Cardiac fibroblast (primary cell): ENCODE measurements at regions not wholly inside any gene's neighbourhood (a gene's known extent, or its start where the extent isn't known, plus 50 kb on each side); places are given as distances from the start of the nearest gene placed in this dataset.

Source experiments
- DNase-seq, 2 donors: peaks; one replicate each; pipeline versions ENCODE4 v3.0.0 to v3.0.0-alpha.2; 2010; ENCODE audit warnings: low read depth in 2 of 2
- H3K4me3 ChIP-seq, 2 donors: replicated peaks in 1 of 2; 1 replicate in 1 of 2; 2 replicates in 1 of 2; pipeline ENCODE4 v1.5.1; 2011; ENCODE audit warnings: low read depth in 2 of 2, low read length in 2 of 2, mild to moderate bottlenecking in 2 of 2, moderate library complexity in 1 of 2
- TF ChIP-seq, protein P1 (sequence below): IDR thresholded peaks from one replicate; pipeline ENCODE4 v1.5.1; 2011; ENCODE audit warnings: low read depth, mild to moderate bottlenecking, low read length, inconsistent platforms

DNA sequence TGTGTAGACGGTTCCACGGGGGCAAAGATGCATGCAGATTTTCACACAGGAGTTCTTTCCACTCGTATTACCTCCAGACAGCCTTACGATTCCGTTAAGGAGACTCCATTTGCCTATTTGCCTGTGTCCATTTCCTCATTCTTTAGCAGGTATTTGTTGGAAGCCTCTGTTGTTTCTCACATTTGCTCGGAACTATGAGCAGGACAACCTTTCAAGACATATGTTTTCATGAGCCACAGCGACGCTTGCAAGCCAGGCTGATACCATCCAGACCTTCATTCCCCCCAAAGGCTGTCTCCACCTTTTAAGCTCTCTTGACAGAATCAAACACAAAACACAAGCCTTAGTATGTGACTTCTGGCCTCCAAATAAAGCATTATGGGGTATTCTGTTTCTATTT is 57.6 kb upstream of the NEDD9 start:
- no peak overlapping the region for H3K4me3 ChIP-seq
- TF ChIP-seq, protein P1, sequence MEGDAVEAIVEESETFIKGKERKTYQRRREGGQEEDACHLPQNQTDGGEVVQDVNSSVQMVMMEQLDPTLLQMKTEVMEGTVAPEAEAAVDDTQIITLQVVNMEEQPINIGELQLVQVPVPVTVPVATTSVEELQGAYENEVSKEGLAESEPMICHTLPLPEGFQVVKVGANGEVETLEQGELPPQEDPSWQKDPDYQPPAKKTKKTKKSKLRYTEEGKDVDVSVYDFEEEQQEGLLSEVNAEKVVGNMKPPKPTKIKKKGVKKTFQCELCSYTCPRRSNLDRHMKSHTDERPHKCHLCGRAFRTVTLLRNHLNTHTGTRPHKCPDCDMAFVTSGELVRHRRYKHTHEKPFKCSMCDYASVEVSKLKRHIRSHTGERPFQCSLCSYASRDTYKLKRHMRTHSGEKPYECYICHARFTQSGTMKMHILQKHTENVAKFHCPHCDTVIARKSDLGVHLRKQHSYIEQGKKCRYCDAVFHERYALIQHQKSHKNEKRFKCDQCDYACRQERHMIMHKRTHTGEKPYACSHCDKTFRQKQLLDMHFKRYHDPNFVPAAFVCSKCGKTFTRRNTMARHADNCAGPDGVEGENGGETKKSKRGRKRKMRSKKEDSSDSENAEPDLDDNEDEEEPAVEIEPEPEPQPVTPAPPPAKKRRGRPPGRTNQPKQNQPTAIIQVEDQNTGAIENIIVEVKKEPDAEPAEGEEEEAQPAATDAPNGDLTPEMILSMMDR, result no peak
- DNase-seq, result no peak

DNA sequence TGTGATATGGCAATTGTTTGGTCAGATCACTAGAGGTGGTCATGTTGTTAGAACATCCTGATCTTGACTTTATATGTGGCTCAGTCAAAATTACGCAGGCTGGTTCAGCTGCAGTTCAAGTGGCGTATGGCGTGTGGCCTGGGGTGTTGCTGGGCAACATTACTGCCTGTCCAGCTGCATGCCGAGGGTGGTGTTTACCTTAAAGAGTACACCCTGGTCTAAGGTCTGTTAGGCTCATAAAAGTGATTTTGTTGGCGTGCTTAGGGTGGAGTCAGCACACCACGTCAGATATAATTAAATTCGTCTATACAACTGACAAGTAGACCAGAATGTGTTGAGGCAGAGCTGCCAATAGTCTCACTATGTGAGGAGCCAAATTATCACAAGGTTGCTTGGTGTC is 55.6 kb upstream of the NEDD9 start:
- H3K4me3 ChIP-seq, result no peak overlapping the region
- TF ChIP-seq, protein P1, result no peak
- DNase-seq, result no peak

DNA sequence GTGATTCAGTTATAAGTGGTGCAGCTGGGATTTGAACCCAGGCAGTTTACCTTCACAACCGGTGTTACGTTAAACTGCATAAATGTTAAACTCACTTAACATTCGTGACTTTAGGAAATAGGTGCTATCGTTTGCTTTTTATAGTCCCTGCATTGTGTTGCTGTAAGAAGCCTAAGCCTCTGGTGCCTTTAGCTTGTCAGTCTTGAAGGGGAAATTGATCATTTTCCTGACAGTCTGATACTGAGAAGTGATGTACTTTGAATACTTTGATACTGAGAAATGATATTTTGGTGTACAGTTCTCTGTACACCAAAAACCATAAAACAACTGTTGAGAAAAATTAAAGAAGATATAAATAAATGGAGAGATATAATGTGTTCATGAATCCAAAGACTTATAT is 52.5 kb upstream of the NEDD9 start:
- DNase-seq, result no peak
- TF ChIP-seq, protein P1, result no peak
- no peak overlapping the region for H3K4me3 ChIP-seq

DNA sequence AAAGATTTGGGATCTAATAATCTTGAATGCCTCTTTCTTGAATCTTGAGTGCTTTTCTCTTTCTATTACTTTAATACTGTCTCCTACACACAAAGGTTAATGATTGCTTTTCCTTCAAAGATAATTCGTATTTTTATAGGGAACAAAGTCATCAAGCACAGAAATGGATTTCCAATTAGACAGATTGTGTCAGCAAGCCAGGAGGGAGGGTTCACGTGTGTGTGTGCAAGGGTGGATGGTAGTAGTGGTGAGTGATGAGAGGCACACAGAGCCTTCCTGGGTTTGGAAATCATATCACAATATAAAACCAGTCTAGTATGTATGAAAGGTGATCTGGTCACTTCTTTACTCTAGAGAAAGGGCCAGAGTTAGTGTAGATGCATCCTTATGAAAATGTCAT is 51.2 kb upstream of the NEDD9 start:
- TF ChIP-seq, protein P1, result no peak
- DNase-seq, result no peak
- no peak overlapping the region for H3K4me3 ChIP-seq

DNA sequence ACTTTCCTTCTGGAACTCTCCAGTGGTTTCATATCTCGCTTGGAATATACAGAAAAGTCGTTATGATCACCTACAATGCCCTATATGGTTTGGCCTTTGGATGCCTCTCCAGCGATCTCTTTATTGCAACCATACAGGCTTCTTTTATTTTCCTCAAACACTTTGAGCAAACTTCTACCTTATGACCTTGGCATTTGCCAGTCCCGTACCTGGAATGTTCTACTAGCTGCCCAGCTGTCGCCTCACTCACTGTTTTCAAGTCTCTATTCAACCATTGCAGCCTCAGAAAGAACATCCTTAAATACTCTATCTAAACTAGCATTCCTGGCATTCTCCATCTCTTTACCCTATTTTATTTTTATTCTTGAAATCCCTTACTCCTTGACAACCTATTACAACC is 50.4 kb upstream of the NEDD9 start:
- DNase-seq, result no peak
- TF ChIP-seq, protein P1, result no peak

More for the DNA sequence above, 50.4 kb upstream of the NEDD9 start:
- H3K4me3 ChIP-seq, result no peak overlapping the region
